ENCODE measurements at regions not wholly inside any gene's neighbourhood (a gene's known extent, or its start where the extent isn't known, plus 50 kb on each side); places are given as distances from the start of the nearest gene placed in this dataset.

DNA sequence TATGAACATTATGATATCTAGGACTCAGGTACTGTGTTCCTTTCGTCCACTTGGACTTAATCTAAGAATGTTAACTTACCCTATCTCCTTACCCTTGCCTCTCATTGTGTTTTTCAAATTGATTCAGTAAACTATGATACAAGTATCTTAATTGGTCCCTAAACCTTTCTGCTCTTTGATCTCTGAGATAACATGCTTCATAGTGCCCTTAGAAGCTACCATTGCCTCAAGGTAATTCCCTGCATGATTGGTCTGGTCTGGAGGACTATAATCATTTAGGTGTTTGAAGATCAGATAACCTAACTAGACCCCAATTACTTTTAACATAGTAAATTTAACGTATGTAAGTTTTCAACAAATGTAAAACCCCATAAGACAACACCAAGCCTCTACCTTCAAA, 169.9 kb upstream of the NBEA start:
- H3K79me1 ChIP-seq (ENCODE audit: insufficient read depth, low read depth, low read length, poor library complexity, severe bottlenecking): no peaks in the 10 kb centered on the region
- H3K4ac ChIP-seq (ENCODE audit: low read depth, low read length): no peak overlapping the region
- H3K79me2 ChIP-seq (ENCODE audit: insufficient read depth, low read length): no peaks in the 10 kb centered on the region
- H3K27me3 ChIP-seq (ENCODE audit: insufficient read depth, low read length): no peaks in the 10 kb centered on the region
- peaks cover 0 to under 1% of the 10 kb centered on the region in 2 experiments; a peak in 1 of 5 replicates for H3K9me3 Mint-ChIP-seq
- H2BK15ac ChIP-seq (ENCODE audit: low read depth, low read length): no peak overlapping the region
- H3K23ac ChIP-seq (ENCODE audit: insufficient read length, low read depth, low read length): no peak overlapping the region
- H2BK5ac ChIP-seq (ENCODE audit: insufficient read length, low read length): no peak overlapping the region
- no peak overlapping the region for H4K91ac ChIP-seq (ENCODE audit: insufficient read length, low read depth, low read length)
- no peak overlapping the region for H2AK5ac ChIP-seq (ENCODE audit: insufficient read length, low read length)
- TF ChIP-seq CTCF (conservative IDR thresholded peaks at IDR 0.05): no peak
- H3K14ac ChIP-seq (ENCODE audit: insufficient read depth, low read length): no peak overlapping the region
- no peak overlapping the region for H3K27ac ChIP-seq (ENCODE audit: insufficient read length, low read depth, low read length)
- H3K27me3 Mint-ChIP-seq (ENCODE audit: low read depth): no peaks in the 10 kb centered on the region
- H4K8ac ChIP-seq (replicated peaks; ENCODE audit: insufficient read length, low read depth, low read length): no peak overlapping the region
- no peak overlapping the region for H2BK20ac ChIP-seq (ENCODE audit: low read depth, low read length, poor library complexity, severe bottlenecking)
- H3K23me2 ChIP-seq (ENCODE audit: insufficient read length, low read depth, low read length, poor library complexity, severe bottlenecking): no peaks in the 10 kb centered on the region
- no peak overlapping the region for H3K56ac ChIP-seq (ENCODE audit: insufficient read length, low read depth, low read length)
- no peak overlapping the region for H4K5ac ChIP-seq (ENCODE audit: insufficient read length, low read depth, low read length)
- H3K9me3 ChIP-seq (ENCODE audit: control insufficient read depth, low read depth, low read length): no peaks in the 10 kb centered on the region
- H3K9ac ChIP-seq (ENCODE audit: extremely low read depth, insufficient read length, low read length): no peak overlapping the region
- H2BK120ac ChIP-seq (ENCODE audit: low read depth, low read length, poor library complexity, severe bottlenecking): no peak overlapping the region
- H3K4me1 Mint-ChIP-seq: peaks cover 15% of the 10 kb centered on the region in 2 experiments
- no peaks in the 10 kb centered on the region for H4K20me1 ChIP-seq (ENCODE audit: control insufficient read depth, insufficient read depth, insufficient read length)
- no peak overlapping the region for H3K4me2 ChIP-seq (ENCODE audit: insufficient read depth, insufficient read length, low read length)
- DNase-seq: no peak
- no peak overlapping the region for H3K4me3 Mint-ChIP-seq
- peaks cover 3% of the 10 kb centered on the region for H3K4me1 ChIP-seq (ENCODE audit: insufficient read depth, low read length)
- no peak overlapping the region for H3T11ph ChIP-seq (ENCODE audit: low read length)
- no CpG with 5 or more reads among the region's 2 CpGs for WGBS (ENCODE audit: extremely low coverage, insufficient read length, low lambda C conversion rate)
- no peak overlapping the region for H3K27ac Mint-ChIP-seq
- no peak overlapping the region for H3K18ac ChIP-seq (ENCODE audit: insufficient read length, low read depth, low read length)
- no peaks in the 10 kb centered on the region for H3K36me3 Mint-ChIP-seq (ENCODE audit: insufficient read depth in 1 of 3, low read depth in 3 of 3)
- no peak overlapping the region for H2AFZ ChIP-seq (ENCODE audit: low read length)
- H2BK12ac ChIP-seq (ENCODE audit: insufficient read length, low read depth, low read length): no peak overlapping the region

Data from H9 (cell line).